Ovary (tissue), 3 donors: ENCODE measurements at regions not wholly inside any gene's neighbourhood (a gene's known extent, or its start where the extent isn't known, plus 50 kb on each side); places are given as distances from the start of the nearest gene placed in this dataset.

ENCODE experiments used
- CTCF ChIP-seq, 3 donors: fragments of 450-650 bp in 2 of 3; fragments of 200-600 bp in 1 of 3; IDR thresholded peaks; one replicate each; pipeline versions ENCODE4 v1.5.1 to v1.8.0; 2016 to 2022; ENCODE audit warnings: antibody characterized with exemption in 3 of 3, mild to moderate bottlenecking in 1 of 3
- POLR2A ChIP-seq: fragments of 450-650 bp; IDR thresholded peaks from one replicate; pipeline ENCODE4 v1.6.1; 2017; ENCODE audit warnings: antibody characterized with exemption, mild to moderate bottlenecking, moderate library complexity
- donor health status: DM: no; HTN: no; CAD: no.

- TF ChIP-seq CTCF (IDR thresholded peaks at IDR 0.05), result no peak
- TF ChIP-seq POLR2A, result no peak
These were observed 532.2 kb downstream of the NPHP4 start for GRCh38 chr1:5459839-5460610.
